ENCODE measurements at regions not wholly inside any gene's neighbourhood (a gene's known extent, or its start where the extent isn't known, plus 50 kb on each side); places are given as distances from the start of the nearest gene placed in this dataset.

DNA sequence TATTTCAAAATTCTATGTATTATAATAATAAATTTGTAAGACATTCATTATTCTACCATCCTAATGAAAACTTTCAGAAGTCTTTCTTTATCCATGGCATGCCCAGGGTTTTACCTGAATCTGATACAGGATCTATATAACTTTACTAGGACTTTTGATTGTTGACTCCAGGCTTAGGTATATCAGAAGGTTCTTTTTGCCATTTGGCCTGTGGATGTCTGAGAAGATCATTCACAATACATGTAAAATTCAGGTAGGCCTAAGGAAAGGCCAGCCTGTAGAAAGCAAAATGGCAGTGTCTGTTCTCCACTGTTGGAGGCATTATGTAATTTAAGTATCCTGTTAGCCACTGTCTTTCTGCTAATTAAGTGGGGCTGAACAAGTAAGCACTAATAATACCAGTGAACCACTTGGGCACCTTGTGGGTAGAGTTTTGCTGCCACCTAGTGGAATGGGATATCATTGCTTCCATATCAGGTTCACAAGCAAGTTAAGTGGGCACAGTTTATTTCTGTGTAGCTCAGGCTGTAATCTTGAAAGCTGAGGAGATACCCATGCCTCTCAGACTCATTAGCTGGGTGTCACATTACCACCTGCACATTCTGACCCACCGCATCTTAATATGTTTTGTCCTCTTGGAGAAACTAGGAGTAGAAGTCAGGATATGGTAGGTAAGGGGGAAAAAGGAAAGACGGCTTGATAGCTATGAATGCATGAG lies 105.5 kb downstream of the SEPTIN7 start:
- TF ChIP-seq, protein P1, sequence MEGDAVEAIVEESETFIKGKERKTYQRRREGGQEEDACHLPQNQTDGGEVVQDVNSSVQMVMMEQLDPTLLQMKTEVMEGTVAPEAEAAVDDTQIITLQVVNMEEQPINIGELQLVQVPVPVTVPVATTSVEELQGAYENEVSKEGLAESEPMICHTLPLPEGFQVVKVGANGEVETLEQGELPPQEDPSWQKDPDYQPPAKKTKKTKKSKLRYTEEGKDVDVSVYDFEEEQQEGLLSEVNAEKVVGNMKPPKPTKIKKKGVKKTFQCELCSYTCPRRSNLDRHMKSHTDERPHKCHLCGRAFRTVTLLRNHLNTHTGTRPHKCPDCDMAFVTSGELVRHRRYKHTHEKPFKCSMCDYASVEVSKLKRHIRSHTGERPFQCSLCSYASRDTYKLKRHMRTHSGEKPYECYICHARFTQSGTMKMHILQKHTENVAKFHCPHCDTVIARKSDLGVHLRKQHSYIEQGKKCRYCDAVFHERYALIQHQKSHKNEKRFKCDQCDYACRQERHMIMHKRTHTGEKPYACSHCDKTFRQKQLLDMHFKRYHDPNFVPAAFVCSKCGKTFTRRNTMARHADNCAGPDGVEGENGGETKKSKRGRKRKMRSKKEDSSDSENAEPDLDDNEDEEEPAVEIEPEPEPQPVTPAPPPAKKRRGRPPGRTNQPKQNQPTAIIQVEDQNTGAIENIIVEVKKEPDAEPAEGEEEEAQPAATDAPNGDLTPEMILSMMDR (IDR thresholded peaks at IDR 0.05) = peak; percentile 78 to 93 (median 90)
- TF ChIP-seq POLR2A (IDR thresholded peaks at IDR 0.05) = no peak

Data from upper lobe of left lung (tissue), 4 donors.